Ovary (tissue), 7 donors: ENCODE measurements at regions not wholly inside any gene's neighbourhood (a gene's known extent, or its start where the extent isn't known, plus 50 kb on each side); places are given as distances from the start of the nearest gene placed in this dataset.

Source experiments
- DNase-seq, 5 donors: peaks; one replicate each; pipeline ENCODE4 v3.0.0-alpha.2; 2019 to 2020
- H3K27ac ChIP-seq, 2 donors: fragments of 200-600 bp; one replicate each; pipeline versions ENCODE4 v1.5.1 to v1.8.0; 2019 to 2022
- H3K27me3 ChIP-seq: fragments of 200-600 bp; one replicate; pipeline ENCODE4 v1.8.0; 2022
- H3K36me3 ChIP-seq: fragments of 200-600 bp; sonication (generic); one replicate; pipeline ENCODE4 v1.5.1; 2019
- H3K4me1 ChIP-seq: one replicate; pipeline ENCODE4 v1.8.1; 2013; ENCODE audit warnings: mild to moderate bottlenecking, moderate library complexity; ENCODE audit not compliant: insufficient read depth
- H3K4me3 ChIP-seq: fragments of 200-600 bp; sonication (generic); one replicate; pipeline ENCODE4 v1.5.1; 2017
- H3K9me3 ChIP-seq, 2 donors: fragments of 200-600 bp in 1 of 2; sonication (generic) in 1 of 2; one replicate each; pipeline versions ENCODE4 v1.5.1 to v1.8.1; 2013 to 2019; ENCODE audit warnings: mild to moderate bottlenecking in 1 of 2, moderate library complexity in 1 of 2
- EP300 ChIP-seq: sonication (generic); formaldehyde crosslinking; IDR thresholded peaks from one replicate; pipeline ENCODE4 v1.6.1; 2017; ENCODE audit warnings: antibody characterized with exemption
- POLR2A ChIP-seq: fragments of 450-650 bp; IDR thresholded peaks from one replicate; pipeline ENCODE4 v1.6.1; 2017; ENCODE audit warnings: antibody characterized with exemption, mild to moderate bottlenecking, moderate library complexity
- WGBS, 3 donors: extraction: QIAGEN DNeasy Blood & Tissue Kit in 1 of 3; methylation state at CpG; one replicate each; pipeline versions ENCODE4 v1.1.5 to v1.1.7; 2013 to 2017; 5-methylcytosine and 5-hydroxymethylcytosine counted together
- intact Hi-C, 4 donors: fragments of 100-400 bp; cut with DNase I; formaldehyde crosslinking; loops; one replicate each; pipeline versions ENCODE4 v1.11.0 to v1.15.1; 2022 to 2023
- TF ChIP-seq, protein P1 (sequence below), 3 donors: fragments of 450-650 bp in 2 of 3; fragments of 200-600 bp in 1 of 3; IDR thresholded peaks; one replicate each; pipeline versions ENCODE4 v1.5.1 to v1.8.0; 2016 to 2022; ENCODE audit warnings: antibody characterized with exemption in 3 of 3, mild to moderate bottlenecking in 1 of 3
- donor health status: DM: no; HTN: no; CAD: no; lungs with moderate emphysema.
- donor health status: DM: no; HTN: no; CAD: no.
- donor health status: Bipolar disorder and iron deficiency.
- donor health status: DM: no; HTN: no; CAD: no.
- donor health status: DM: yes; HTN: yes; CAD: no.

DNA sequence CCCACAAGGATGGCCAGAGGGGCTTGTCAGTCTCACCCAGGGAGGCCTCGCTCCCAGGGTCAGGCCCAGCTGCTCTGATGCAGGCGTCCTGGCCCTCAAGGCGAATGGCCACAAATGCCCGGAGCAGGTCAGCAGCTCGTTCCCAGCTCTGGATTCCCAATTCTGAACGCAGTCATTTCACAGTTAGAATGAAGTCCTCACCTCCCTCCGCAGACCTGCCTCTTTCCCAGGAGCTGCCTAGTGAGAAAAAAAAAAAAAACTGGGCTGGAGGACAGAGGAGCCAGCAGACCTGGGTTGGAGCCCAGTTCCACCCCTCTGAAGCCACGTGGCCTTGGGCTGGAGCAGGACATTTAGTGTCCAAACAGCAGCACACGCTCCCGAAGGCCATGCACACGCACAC is 62.2 kb upstream of the DIO3 start:
- DNase-seq = peak; percentile 36 to 74 (median 55)
- intact Hi-C loops = no loop called here
- Histone ChIP-seq H3K36me3 (no peaks in the 10 kb centered on the region), H3K9me3 (no peaks in the 10 kb centered on the region), H3K4me3 (no peak overlapping the region), H3K27ac (no peak overlapping the region), H3K4me1 (peaks cover 31% of the 10 kb centered on the region), H3K27me3 (no peaks in the 10 kb centered on the region)
- WGBS, 3 donors = 67 to 76% (median 74%) methylated on average over 10 to 11 of the region's 11 CpGs
- TF ChIP-seq, protein P1, sequence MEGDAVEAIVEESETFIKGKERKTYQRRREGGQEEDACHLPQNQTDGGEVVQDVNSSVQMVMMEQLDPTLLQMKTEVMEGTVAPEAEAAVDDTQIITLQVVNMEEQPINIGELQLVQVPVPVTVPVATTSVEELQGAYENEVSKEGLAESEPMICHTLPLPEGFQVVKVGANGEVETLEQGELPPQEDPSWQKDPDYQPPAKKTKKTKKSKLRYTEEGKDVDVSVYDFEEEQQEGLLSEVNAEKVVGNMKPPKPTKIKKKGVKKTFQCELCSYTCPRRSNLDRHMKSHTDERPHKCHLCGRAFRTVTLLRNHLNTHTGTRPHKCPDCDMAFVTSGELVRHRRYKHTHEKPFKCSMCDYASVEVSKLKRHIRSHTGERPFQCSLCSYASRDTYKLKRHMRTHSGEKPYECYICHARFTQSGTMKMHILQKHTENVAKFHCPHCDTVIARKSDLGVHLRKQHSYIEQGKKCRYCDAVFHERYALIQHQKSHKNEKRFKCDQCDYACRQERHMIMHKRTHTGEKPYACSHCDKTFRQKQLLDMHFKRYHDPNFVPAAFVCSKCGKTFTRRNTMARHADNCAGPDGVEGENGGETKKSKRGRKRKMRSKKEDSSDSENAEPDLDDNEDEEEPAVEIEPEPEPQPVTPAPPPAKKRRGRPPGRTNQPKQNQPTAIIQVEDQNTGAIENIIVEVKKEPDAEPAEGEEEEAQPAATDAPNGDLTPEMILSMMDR (IDR thresholded peaks at IDR 0.05) = no peak
- TF ChIP-seq EP300 (no peak), POLR2A (no peak)

DNA sequence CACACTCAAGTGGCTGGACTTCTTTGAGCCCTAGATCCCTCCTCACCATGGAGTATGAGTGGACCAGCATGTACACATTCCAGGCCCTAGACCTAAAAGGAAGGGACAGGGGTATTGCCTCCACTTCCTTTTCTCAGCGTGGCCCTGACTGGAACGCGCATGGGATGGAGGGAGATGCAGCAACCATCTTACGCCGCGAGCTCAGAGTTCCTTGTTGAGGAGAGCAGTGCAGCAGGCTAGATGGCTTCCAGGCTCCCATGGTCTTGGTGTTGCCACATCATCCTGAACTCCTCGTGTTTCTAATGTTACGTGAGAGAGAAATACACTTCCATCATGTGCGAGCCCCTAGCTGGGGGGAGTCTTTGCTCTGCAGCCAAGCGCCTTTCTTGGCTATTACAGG is 61.8 kb upstream of the DIO3 start:
- H3K36me3 ChIP-seq = no peaks in the 10 kb centered on the region
- intact Hi-C loops = no loop called here
- H3K4me3 ChIP-seq = no peak overlapping the region
- H3K9me3 ChIP-seq = no peaks in the 10 kb centered on the region
- no peaks in the 10 kb centered on the region for H3K27me3 ChIP-seq
- H3K4me1 ChIP-seq = peaks cover 31% of the 10 kb centered on the region
- WGBS, 3 donors = 96 to 98% (median 96%) methylated on average over 10 of the region's 10 CpGs
- peak in 3 of 5 donors; percentile 8 to 35 (median 18) for DNase-seq
- H3K27ac ChIP-seq = no peak overlapping the region
- TF ChIP-seq, protein P1 (IDR thresholded peaks at IDR 0.05) = no peak
- TF ChIP-seq POLR2A (no peak), EP300 (no peak)

DNA sequence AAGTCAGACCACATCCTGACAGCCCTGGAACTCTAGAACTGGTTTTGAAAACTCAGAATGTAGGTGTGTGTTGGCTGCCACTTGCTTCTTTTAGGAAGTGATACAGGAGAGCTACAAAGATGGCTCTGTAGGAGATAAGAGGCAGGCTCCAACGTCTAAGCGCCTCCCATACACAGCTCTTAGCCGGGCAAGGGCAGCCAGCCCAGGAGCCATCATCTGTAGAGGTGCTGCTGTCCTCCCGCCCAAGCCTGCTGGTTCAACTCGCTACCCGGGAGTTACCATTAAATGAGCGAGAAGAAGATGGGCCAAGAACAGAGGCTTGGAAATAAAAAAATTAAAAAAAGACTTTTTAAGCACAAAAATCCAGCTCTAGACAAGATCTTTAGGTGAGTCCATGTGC is 61.2 kb upstream of the DIO3 start:
- no peak for TF ChIP-seq EP300
- TF ChIP-seq, protein P1 (IDR thresholded peaks at IDR 0.05) = no peak
- no peak for TF ChIP-seq POLR2A
- 81 to 91% (median 89%) methylated on average over 7 of the region's 7 CpGs for WGBS, 3 donors
- H3K27me3 ChIP-seq = no peaks in the 10 kb centered on the region

DNA sequence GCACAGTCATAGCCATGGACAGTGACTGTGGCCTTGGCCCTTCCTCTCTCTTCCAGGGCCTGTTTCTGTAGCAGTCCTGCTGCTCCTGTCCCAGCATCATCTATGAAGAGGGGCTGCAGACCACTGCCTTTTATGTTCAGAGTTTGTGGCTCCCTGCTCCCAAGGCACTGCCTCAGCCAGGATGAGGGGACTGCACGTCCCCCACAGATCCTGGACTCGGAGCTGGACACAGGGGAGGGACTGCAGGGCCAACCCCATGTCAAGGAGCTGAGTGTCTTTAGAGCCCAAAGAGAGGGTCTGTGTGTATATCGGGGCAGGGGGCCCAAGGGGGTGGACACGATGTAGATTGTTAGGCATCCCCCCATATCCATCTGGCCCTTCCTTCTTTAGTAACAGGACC is 60.6 kb upstream of the DIO3 start:
- no peaks in the 10 kb centered on the region for H3K27me3 ChIP-seq
- no peaks in the 10 kb centered on the region for H3K36me3 ChIP-seq
- intact Hi-C loops = no loop called here
- WGBS, 3 donors = 86 to 94% (median 86%) methylated on average over 4 of the region's 4 CpGs
- H3K4me3 ChIP-seq = no peak overlapping the region
- H3K4me1 ChIP-seq = peaks cover 24% of the 10 kb centered on the region
- H3K27ac ChIP-seq = no peak overlapping the region
- TF ChIP-seq POLR2A (no peak), EP300 (no peak)
- TF ChIP-seq, protein P1 (IDR thresholded peaks at IDR 0.05) = no peak
- DNase-seq = peak in 4 of 5 donors; percentile 4 to 15 (median 7)
- no peaks in the 10 kb centered on the region for H3K9me3 ChIP-seq

More for the DNA sequence above, 61.2 kb upstream of the DIO3 start:
- intact Hi-C loops = no loop called here
- H3K4me3 ChIP-seq = no peak overlapping the region
- H3K4me1 ChIP-seq = peaks cover 28% of the 10 kb centered on the region
- no peaks in the 10 kb centered on the region for H3K9me3 ChIP-seq
- no peaks in the 10 kb centered on the region for H3K36me3 ChIP-seq
- DNase-seq = peak in 3 of 5 donors; percentile 9 to 15 (median 10)
- no peak overlapping the region for H3K27ac ChIP-seq
